ENCODE measurements at regions not wholly inside any gene's neighbourhood (a gene's known extent, or its start where the extent isn't known, plus 50 kb on each side); places are given as distances from the start of the nearest gene placed in this dataset.

DNA sequence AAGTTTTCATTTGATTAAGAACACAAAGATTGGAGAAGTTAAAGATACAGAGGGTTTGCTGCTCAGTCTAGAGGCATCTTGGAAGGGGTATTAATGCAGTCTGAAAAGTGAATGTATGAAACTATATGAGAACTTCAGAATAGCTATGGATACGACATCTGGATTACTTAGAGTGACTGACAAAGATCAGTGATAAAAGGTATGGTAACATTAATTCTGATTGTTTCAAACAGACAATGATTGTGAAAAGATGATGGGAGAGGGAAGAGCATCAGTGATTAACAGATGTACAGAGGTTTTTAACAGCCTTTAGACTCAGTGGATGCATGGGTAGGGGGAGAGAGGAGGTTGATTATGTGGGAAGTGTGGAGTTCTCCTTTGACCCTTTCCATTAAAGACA, 919.4 kb upstream of the CNTN5 start:
- no peaks in the 10 kb centered on the region for H3K79me2 ChIP-seq (ENCODE audit: insufficient read depth, low read length)
- Mint-ChIP-seq H3K9me3 (peaks cover 0 to 6% (median 2%) of the 10 kb centered on the region in 7 donors), H3K27ac (no peak overlapping the region), H3K27me3 (ENCODE audit: low read depth in 3 of 3) (no peaks in the 10 kb centered on the region), H3K4me1 (no peaks in the 10 kb centered on the region), H3K4me3 (no peak overlapping the region), H3K36me3 (no peaks in the 10 kb centered on the region)
- no peak overlapping the region for H3K4me2 ChIP-seq (replicated peaks; ENCODE audit: extremely low read depth, low read length, poor library complexity, severe bottlenecking)
- H3K36me3 ChIP-seq (replicated peaks in 1 of 2; ENCODE audit: control insufficient read depth in 1 of 2, insufficient read depth in 2 of 2, low read length in 2 of 2) = no peaks in the 10 kb centered on the region
- no peaks in the 10 kb centered on the region for H4K20me1 ChIP-seq (ENCODE audit: insufficient read depth, low read length)
- no peaks in the 10 kb centered on the region for H3K4me1 ChIP-seq (ENCODE audit: control insufficient read depth in 1 of 2, insufficient read depth in 2 of 2, low read length in 2 of 2)
- WGBS (ENCODE audit: insufficient coverage) = 71% methylated on average over 1 of the region's 1 CpG
- TF ChIP-seq, protein P1, sequence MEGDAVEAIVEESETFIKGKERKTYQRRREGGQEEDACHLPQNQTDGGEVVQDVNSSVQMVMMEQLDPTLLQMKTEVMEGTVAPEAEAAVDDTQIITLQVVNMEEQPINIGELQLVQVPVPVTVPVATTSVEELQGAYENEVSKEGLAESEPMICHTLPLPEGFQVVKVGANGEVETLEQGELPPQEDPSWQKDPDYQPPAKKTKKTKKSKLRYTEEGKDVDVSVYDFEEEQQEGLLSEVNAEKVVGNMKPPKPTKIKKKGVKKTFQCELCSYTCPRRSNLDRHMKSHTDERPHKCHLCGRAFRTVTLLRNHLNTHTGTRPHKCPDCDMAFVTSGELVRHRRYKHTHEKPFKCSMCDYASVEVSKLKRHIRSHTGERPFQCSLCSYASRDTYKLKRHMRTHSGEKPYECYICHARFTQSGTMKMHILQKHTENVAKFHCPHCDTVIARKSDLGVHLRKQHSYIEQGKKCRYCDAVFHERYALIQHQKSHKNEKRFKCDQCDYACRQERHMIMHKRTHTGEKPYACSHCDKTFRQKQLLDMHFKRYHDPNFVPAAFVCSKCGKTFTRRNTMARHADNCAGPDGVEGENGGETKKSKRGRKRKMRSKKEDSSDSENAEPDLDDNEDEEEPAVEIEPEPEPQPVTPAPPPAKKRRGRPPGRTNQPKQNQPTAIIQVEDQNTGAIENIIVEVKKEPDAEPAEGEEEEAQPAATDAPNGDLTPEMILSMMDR (IDR thresholded peaks at IDR 0.05) = no peak
- no peaks in the 10 kb centered on the region for H3K27me3 ChIP-seq (ENCODE audit: control insufficient read depth in 2 of 2, insufficient read depth in 2 of 2, low read length in 2 of 2)
- H3K4me3 ChIP-seq (replicated peaks in 1 of 3; ENCODE audit: low read depth in 2 of 3, low read length in 3 of 3) = no peak overlapping the region
- intact Hi-C loops (cut with micrococcal nuclease) = no loop called here
- no peak overlapping the region for H2AFZ ChIP-seq (ENCODE audit: insufficient read depth, low read depth, low read length, poor library complexity, severe bottlenecking)
- H3K9ac ChIP-seq (ENCODE audit: insufficient read depth, low read length, poor library complexity, severe bottlenecking) = no peak overlapping the region
- H3K9me3 ChIP-seq (replicated peaks in 1 of 2; ENCODE audit: control insufficient read depth in 1 of 2, insufficient read depth in 1 of 2, low read length in 2 of 2) = no peaks in the 10 kb centered on the region
- no peak overlapping the region for H3K27ac ChIP-seq (ENCODE audit: low read depth in 1 of 2, low read length in 2 of 2)
- no peak for DNase-seq

DNA sequence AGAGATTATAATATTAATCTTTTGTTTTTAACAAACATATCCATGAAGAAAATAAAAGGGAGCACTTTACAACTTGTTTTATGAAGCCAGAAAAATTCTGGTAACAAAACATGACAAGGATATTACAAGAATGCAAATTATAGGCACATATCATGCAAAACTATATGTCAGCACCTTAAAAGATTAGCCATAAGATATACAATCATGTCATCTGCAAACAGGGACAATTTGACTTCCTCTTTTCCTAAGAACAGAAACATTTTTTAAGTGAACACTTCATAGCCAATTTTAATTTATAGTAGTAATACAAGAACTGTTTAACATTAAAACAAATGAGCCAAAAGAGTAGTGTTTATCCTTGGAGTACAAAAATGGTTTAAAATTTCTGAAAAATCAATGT, 916.5 kb upstream of the CNTN5 start:
- H4K20me1 ChIP-seq (ENCODE audit: insufficient read depth, low read length) = no peaks in the 10 kb centered on the region
- no peaks in the 10 kb centered on the region for H3K27me3 ChIP-seq (ENCODE audit: control insufficient read depth in 2 of 2, insufficient read depth in 2 of 2, low read length in 2 of 2)
- no peak overlapping the region for H3K9ac ChIP-seq (ENCODE audit: insufficient read depth, low read length, poor library complexity, severe bottlenecking)
- intact Hi-C loops (cut with micrococcal nuclease) = no loop called here
- Mint-ChIP-seq H3K4me3 (no peak overlapping the region), H3K36me3 (no peaks in the 10 kb centered on the region), H3K4me1 (no peaks in the 10 kb centered on the region), H3K27ac (no peak overlapping the region), H3K27me3 (ENCODE audit: low read depth in 3 of 3) (no peaks in the 10 kb centered on the region), H3K9me3 (peaks cover 0 to 7% (median 3%) of the 10 kb centered on the region in 7 donors)
- no peaks in the 10 kb centered on the region for H3K36me3 ChIP-seq (replicated peaks in 1 of 2; ENCODE audit: control insufficient read depth in 1 of 2, insufficient read depth in 2 of 2, low read length in 2 of 2)
- H3K9me3 ChIP-seq (replicated peaks in 1 of 2; ENCODE audit: control insufficient read depth in 1 of 2, insufficient read depth in 1 of 2, low read length in 2 of 2) = no peaks in the 10 kb centered on the region
- H3K4me2 ChIP-seq (replicated peaks; ENCODE audit: extremely low read depth, low read length, poor library complexity, severe bottlenecking) = no peak overlapping the region
- no peak overlapping the region for H3K4me3 ChIP-seq (replicated peaks in 1 of 3; ENCODE audit: low read depth in 2 of 3, low read length in 3 of 3)
- no peaks in the 10 kb centered on the region for H3K79me2 ChIP-seq (ENCODE audit: insufficient read depth, low read length)
- DNase-seq = no peak
- no peak overlapping the region for H3K27ac ChIP-seq (ENCODE audit: low read depth in 1 of 2, low read length in 2 of 2)
- H2AFZ ChIP-seq (ENCODE audit: insufficient read depth, low read depth, low read length, poor library complexity, severe bottlenecking) = no peak overlapping the region
- no peaks in the 10 kb centered on the region for H3K4me1 ChIP-seq (ENCODE audit: control insufficient read depth in 1 of 2, insufficient read depth in 2 of 2, low read length in 2 of 2)
- TF ChIP-seq, protein P1 (IDR thresholded peaks at IDR 0.05) = no peak

All from CD14-positive monocyte (primary cell).